Fibroblast of the aortic adventitia (primary cell): ENCODE measurements at regions not wholly inside any gene's neighbourhood (a gene's known extent, or its start where the extent isn't known, plus 50 kb on each side); places are given as distances from the start of the nearest gene placed in this dataset.

Source experiments
- DNase-seq: peaks from one replicate; pipeline ENCODE4 v3.0.0-alpha.2; 2010; ENCODE audit warnings: low read depth
- H3K4me3 ChIP-seq: 2 replicates; pipeline ENCODE4 v1.5.1; 2011; ENCODE audit warnings: low read depth, mild to moderate bottlenecking, control low read depth, low read length, moderate library complexity
- TF ChIP-seq, protein P1 (sequence below): IDR thresholded peaks from 2 replicates; pipeline ENCODE4 v1.5.1; 2011; ENCODE audit warnings: mild to moderate bottlenecking, low read length, control low read depth, inconsistent platforms; ENCODE audit not compliant: insufficient read depth

DNA sequence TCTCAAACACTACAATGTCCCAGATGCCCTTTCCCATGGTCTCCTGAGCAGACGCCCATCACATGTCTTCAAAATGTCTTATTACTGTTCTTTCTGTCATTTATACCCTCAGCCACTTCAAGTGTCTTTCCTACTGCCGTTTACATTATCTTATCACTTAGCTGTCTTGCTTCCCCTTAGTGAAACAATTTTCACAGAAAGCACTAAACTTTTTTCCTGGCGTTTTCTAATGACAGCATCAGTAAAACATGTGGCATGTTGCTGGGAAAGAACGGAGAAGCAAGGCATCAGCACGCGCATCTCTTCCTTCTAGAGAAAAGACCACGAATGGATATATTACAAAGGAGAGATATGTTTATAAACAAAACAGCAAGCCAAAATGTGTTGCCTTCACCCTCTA is 189.7 kb upstream of the SLIT2 start:
- peak; percentile 33 for DNase-seq
- H3K4me3 ChIP-seq = no peak overlapping the region
- TF ChIP-seq, protein P1, sequence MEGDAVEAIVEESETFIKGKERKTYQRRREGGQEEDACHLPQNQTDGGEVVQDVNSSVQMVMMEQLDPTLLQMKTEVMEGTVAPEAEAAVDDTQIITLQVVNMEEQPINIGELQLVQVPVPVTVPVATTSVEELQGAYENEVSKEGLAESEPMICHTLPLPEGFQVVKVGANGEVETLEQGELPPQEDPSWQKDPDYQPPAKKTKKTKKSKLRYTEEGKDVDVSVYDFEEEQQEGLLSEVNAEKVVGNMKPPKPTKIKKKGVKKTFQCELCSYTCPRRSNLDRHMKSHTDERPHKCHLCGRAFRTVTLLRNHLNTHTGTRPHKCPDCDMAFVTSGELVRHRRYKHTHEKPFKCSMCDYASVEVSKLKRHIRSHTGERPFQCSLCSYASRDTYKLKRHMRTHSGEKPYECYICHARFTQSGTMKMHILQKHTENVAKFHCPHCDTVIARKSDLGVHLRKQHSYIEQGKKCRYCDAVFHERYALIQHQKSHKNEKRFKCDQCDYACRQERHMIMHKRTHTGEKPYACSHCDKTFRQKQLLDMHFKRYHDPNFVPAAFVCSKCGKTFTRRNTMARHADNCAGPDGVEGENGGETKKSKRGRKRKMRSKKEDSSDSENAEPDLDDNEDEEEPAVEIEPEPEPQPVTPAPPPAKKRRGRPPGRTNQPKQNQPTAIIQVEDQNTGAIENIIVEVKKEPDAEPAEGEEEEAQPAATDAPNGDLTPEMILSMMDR = no peak

DNA sequence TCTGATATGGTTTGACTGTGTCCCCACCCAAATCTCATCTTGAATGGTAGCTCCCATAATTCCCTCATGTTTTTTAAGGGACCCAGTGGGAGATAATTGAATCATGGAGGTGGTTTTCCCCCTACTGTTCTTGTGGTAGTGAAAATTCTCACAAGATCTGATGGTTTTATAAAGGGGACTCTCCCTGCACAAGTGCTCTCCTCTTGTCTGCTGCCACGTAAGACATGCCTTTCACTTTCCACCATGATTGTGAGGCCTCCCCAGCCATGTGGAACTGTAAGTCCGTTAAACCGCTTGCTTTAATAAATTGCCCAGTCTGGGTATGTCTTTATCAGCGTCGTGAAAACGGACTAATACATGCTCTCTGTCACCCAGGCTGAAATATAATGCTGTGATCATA is 200.9 kb upstream of the SLIT2 start:
- no peak for DNase-seq
- no peak overlapping the region for H3K4me3 ChIP-seq
- TF ChIP-seq, protein P1 = no peak

DNA sequence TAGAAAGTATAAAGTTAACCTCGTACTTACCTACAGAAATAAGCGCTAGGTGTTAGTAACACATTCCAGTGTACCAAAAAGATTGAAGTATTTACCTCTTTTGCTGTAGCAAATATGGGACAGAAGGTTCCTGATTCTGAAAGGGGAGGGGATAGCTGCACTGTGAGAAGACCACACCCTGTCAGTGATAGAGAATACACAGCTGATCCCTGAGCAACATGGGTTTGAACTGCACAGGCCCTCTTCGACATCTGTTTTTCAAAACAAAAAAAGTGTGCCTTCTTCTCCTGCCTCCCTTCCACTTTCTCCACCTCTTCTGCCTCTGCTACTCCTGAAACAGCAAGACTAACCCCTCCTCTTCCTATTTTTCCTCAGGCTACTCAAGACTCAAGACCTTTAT is 201.8 kb upstream of the SLIT2 start:
- TF ChIP-seq, protein P1 = no peak
- H3K4me3 ChIP-seq = no peak overlapping the region
- DNase-seq = no peak

DNA sequence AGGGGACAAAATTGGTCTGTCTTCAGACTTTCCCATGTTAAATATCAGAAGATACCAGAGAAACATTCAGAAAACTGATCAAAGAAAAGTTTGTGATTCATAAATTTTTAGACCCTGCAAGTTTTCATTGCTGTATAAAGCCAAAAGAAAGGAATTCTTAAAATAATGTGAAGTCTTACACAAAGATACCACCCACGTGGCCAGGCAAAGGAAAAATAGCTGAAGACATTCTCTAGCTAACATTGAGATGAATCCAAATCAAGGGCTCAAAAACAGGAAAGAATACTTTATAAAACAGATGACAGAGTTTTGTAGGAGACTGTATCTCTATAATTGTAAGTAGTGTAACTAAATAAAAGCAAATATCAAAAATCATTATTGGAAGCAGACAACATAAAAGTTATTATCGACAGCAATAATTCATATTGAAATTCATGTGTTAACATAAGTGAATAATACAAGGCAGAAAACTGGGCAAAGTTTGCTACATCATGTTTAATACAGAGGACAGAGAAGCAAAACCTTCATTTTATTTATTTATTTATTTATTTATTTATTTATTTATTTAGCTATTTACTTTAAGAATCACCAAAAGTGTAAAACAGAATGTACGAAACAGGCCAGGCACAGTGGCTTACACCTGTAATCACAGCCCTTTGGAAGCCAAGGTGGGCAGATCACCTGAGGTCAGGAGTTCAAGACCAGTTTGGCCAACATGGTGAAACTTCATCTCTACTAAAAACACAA is 204.6 kb upstream of the SLIT2 start:
- TF ChIP-seq, protein P1 = no peak
- peak; percentile 41 for DNase-seq
- no peak overlapping the region for H3K4me3 ChIP-seq

DNA sequence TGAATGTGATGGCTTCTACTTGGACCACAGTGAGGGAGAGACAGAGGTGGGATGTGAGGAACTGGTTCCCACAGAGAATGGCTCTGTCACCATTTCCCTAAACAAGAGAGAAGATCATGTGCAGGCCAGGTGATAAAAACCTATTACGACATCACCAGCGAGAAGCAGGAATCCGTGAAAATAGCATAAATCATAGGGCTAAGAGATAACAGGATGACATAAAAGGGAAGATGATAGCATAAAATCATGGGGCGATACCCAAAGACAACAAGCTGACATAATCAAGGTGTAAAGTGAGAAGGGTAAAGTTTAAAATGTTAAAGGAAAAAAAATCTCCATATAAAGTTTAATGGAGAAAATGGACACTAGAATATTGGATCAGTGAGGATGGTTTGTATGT is 205.5 kb upstream of the SLIT2 start:
- H3K4me3 ChIP-seq = no peak overlapping the region
- TF ChIP-seq, protein P1 = no peak
- no peak for DNase-seq

DNA sequence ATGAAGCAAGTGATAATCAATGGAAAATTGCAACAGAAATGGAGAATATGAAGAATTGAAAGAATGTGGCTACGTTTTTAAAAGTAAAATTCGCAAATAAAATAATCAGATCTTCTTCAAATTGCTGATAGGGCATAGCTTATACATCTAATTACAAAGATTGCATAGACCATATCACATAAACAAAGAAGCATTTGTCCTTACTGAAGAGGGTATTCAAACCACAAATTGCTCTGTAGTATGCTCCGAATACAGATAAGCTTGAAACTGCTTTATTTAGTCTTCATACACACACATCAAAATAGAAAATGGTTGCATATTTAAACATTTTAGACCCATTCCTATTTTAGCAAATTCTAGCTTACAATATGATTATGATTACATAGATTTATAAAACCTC is 206.7 kb upstream of the SLIT2 start:
- TF ChIP-seq, protein P1 = no peak
- H3K4me3 ChIP-seq = no peak overlapping the region
- DNase-seq = no peak

DNA sequence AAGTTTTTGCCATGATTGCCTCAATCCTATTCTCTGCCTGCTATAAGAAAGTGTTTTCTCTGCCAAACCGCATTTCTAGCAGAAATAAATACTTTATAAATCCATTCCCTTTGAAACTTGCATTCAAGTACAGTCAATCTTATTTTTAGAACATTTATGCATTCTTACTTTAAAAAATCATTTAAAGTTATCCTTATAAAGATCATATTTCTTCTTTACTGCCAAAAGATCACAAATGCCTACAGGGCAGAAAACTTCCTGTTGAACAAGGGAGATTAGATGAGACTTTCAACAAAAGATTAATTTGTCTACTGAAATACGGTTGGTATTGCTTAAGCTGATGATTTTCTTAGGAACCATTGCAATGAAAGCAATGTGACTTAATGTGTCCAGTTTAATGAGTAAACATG is 207.2 kb upstream of the SLIT2 start:
- peak; percentile 83 for DNase-seq
- H3K4me3 ChIP-seq = no peak overlapping the region

More for the DNA sequence above, 207.2 kb upstream of the SLIT2 start:
- TF ChIP-seq, protein P1 = no peak
